NCI-H510A (cell line): ENCODE measurements at regions not wholly inside any gene's neighbourhood (a gene's known extent, or its start where the extent isn't known, plus 50 kb on each side); places are given as distances from the start of the nearest gene placed in this dataset.

ENCODE experiments used
- DNase-seq: peaks from one replicate; lab custom pipeline; 2025; lab: John Stamatoyannopoulos, UW

DNA sequence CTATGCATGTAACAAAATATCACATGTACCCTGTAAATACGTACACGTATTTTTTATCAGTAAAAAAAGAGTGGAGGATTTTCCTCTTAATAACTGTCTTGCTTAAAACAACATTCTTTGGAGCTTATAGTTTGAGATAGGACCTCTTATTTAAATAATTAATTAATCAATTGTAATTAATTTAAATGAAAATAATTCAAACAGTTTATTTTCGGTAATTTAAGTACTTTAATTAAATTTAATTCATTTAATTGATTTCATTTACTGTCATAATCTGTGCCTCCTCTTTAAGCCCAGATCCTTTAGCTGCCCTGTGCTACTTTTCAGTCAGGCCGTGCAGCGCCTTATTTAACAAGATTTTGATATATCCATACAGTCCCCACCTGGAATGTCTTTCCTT is 427.0 kb downstream of the HLX start:
- no peak for DNase-seq

DNA sequence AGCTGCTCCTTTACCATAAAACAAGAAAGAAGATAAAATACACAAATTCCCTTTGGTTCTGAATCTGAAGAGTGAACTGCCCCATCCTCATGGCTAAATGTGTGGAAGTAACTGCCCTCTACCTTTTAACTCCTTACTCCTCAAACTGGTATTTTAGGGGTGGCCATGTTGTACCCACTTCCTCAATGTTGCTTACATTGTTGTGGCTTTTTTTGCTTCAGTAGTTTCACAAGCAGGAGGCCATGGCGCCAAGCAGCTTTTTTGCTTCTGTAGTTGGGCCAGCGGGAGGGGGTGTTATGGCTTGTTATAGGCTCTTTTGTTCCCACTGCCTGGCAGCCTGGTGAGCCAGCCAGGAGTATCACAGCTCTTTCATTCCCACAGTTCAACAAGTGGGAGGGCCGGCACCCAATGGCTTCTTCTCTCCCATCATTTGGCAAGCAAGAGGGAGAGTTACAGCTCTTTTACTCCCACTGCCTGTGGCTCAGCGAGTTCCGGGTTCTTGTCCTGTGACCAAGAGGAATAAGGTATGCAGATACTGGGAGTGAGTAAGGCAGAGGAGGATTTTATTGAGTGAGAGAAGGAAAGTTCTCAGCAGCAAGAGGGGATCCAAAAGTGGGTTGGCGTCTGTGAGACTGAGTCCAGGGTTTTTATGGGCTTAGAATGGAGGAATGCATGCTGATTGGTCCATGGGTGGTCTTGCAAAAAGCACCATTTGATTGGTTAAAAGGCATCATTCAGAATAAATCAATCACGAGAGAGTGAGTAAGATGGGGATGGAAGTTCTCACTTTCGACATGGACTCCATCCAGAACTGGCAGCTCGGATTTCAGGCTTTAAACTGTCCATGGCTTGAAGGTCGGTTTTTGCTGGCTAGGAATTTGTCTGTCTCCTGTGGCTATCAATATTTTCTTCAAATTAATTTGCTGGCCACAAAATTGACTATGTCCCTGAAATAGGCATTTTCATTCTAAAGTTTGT is 429.6 kb downstream of the HLX start:
- DNase-seq: no peak

DNA sequence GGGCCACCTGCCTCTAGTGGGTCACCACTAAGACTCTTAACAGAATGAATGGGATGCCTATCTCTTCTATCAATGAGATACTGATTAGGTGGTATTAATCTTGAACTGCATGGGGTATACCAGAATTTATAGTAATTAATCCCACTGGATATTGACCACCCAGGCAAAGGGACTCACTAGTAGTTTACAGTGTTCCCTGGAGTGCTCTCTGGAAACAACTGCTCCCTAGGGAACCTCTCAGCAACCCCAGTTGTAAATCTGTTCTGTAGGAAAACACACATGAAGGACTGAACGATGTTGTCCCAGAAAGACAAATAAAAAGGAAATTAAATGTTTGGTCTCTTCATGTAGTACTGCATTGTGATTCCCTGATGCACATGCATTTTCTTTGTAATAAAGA is 430.5 kb downstream of the HLX start:
- DNase-seq: no peak

DNA sequence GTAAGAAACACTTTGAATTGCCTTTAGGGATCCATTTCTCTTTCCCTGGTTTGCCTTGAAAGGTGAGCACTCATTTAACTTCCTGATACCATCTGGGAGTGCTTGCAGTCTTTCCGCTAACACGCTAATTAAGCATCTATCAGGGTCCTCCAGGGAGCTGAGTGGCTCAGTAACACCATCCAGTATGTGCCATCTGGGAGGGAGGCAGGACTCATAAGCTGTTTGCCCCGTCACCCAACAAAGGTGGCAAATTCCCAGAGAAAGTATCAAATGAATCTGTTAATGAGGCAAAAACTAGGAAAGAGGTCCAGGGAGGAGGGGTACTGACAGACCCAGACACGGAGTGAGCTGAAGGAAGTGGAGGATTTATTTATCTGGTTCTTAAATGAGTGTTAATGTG is 430.9 kb downstream of the HLX start:
- DNase-seq: no peak

DNA sequence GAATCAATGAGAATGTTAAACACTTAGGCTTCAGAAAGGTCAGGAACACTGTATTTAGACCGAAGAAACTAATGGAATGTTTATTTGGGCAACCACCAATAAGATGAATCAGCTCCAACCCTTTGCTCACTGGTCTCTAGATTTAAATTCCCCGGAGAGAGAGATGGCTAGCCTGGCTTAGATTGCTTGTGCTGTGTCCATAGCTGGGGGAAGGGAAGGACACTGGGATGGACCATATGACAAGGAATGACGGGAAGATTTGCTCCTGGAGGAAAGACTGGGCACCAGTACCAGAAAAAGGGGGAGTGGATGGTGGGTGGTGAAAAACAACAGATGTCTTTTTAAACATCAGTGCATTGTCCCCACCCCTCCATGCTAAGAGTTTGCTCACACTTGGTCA is 426.6 kb downstream of the DUSP10 start:
- DNase-seq: no peak

DNA sequence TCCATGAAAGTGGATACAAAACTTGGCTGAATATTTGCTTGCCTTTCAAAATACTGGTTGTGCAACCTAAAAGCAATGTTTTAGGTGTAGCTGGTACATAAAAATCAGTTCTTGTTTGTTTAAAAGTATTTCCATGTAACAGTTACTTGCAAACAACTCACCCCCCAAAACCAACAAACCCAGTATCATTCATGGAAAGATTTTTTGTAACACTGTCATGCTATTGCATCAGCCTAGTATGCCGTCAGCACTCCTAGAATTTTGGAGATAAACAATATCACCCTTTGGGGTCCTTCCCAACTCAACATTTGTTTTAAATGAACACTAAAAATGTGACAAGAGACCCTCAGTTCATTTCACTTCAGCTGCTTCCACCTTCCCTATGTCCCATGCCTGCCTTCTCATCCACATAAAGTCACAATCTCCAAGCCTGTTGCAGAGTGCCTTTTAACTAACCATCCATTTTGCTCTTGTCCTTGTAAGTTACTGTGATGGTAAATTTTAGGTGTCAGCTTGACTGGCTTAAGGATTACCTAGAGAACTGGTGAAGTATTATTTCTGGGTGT is 425.3 kb downstream of the DUSP10 start:
- DNase-seq: no peak

DNA sequence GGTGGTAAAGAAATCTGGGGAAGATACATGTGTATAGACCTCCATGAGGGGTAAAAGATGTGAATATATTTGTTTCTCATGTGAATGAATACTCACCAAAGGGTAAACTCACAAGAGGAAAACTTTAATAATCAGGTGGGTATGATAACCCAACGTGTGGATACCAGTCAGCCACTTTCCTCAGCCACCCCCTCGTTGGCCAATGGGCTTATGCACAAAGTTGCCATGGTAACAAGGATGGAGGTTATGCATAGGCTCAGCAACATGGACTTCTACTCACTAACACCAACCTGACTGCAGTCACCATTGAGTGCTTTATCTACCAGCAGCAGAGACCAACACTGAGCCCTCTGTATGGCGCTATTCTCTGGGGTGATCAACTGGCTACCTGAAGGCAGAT is 424.4 kb downstream of the DUSP10 start:
- no peak for DNase-seq

DNA sequence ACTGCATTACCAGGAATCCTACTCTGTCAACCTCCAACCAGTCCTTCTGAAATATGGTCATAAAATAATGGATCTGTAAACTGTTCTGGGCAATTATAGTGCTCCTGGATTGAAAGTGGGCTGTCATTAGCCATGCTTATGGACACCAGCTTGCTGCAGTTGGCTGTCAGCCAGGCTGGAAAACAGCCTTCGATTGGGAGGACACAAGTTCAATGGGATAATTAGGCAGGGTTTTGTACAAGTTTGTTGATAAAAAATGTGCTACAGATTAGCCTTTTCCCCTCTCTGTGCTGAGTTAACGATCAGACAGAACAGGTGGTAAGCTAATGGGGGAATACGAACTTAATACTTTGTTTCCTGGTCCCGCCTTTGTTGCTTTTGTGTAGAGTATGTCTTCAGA is 413.9 kb downstream of the DUSP10 start:
- peak; percentile 28 for DNase-seq

DNA sequence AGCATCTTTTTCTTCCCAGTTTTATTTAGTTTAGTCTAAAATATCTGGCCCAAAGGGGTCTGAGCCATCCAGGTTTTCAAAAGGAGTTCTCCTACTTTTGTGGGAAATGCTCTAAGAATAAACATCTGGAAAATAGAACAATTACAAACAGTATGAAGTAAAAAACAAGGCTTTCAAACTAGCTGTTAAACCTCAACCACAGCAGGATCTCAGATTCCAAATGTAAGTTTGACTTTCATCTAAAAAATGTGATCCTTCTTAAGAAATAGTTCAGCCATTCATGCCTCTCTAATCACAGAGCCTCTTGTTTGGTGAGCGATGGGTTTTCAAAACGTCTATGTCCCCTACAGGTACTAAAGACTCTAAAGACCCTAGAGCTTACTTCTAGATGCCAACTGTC is 413.5 kb downstream of the DUSP10 start:
- no peak for DNase-seq

DNA sequence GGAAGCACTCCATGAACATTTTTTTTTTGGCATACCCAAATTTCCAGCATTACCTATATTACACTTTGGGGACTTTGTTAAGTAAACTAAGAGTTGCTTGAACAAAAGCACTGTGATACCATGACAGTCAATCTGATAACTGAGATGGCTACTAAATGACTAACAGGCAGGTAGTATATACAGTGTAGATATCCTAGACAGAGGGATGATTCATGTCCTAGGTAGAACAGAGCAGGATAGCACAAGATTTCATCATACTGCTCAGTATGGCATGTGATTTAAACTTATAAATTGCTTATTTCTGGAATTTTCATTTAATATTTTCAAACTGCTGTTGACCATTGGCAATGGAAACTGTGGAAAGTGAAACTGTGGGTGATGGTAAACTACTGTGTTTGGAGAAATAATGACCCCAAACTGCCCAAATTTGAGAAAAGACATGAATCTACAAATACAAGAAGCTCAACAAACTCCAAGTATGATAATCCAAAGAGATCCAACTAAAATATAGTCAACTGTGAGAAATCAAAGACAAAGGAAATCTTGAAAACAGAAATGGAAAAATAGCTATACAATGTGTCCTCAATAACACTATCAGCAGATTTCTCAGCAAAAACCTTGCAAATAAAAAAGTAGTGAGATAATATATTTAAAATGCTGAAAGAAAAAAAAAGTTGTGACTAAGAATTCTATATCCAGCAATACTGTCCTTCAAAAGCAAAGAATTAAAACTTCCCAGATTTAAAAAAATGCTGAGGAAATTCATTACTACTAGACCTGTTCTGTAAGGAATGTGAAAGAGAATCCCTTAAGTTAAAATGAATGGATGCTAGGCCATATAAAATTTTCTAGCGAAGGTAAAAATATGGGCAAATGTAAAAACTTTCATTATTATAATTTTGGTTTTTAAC is 410.4 kb downstream of the DUSP10 start:
- DNase-seq: no peak

DNA sequence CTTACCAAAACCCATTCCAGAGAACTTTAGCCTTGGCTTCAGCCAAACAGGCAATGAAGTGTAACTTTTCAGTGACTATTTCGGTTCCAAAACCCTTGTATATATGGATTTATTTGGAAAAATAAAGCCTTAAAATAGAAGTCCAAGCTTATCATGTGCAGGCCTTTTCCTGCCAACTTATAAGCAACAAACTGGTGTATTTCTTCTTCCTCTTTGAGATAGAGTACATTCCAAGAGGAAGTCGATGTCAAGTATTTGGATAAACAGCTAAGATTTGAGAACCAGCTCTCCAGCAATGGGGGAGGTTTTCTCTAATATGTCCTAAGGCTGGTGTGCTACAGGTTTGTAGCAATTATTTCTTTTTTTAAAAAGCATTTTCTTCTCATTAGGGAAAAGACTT is 407.8 kb downstream of the DUSP10 start:
- DNase-seq: no peak

DNA sequence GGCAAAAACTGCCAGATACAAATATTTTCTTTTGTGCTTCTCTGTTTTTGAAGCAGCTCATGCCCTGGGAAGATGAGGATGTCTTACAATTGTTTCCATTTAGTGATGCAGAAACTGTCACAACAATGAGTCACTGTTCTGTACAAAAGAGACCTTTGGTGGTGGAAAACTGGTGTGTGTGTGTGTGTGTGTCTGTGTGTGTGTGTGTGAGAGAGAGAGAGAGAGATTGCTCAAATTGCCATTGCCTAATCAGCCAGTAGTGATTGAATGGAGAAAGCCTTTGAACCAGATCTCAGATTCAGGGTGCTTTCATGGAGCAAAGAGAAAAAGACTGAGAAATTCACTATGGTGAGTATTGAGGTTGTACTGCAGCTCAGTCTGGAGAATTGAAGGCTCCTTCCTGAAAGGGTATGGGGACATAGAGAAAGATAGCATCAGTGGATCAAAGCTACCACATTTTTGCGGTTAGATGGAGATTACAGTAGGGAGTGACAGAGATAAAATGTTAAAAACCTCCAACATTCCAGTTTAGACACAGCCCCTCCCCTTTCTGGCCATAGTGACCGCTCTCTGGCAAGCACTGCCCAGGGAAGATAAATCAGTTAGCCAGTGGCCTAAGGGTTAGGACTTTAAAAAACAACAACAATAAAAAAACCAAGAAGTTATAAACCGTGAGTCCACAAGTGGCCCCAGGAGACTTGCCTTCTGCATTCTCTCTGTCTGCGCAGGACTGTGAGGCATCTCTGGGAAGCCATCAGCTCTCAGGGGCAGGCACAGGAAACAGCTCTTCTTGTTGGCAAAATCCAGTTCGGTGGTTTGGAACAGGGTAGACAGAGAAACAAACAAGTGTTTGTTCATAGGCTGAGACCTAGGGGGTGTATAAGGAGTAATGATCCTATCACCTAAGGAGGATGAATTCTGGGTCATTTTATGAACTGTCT is 406.5 kb downstream of the DUSP10 start:
- DNase-seq: no peak

DNA sequence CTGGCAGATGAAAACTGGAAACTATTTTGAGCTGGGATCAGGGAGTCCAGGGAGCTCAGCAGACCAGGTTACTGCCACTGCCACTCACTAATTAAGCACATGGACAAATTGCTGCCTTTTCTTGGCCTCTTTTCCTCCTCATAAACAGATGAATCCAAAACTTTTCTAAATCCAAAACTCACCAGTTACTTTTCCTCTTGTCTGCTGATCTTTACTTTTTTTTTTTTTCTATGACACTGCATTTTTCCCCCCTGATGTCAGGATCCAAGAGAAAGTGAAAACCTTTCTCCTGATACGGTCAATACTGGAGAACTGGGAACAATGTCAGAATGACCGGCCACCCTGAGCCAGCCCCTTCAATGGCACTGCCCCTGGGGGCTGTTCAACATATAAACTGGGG is 405.8 kb downstream of the DUSP10 start:
- no peak for DNase-seq

DNA sequence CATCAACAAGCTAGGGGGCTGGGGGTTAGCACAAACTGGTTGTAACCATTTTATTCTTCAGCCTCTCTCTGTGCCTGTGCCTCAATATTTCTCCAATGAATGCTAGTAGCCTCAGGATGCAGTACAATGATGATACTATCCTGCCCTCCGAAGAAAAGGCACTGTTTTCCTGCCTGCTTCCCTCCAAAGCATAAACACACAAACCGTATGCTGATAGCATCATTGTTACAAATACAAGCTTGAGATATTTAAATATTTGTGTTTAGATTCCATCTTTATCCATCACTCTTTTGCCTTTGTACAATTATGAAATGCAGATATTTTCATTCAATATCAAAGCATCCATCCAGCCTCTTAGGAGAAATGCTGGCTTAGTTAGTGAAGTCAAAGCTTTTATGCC is 404.8 kb downstream of the DUSP10 start:
- DNase-seq: no peak

DNA sequence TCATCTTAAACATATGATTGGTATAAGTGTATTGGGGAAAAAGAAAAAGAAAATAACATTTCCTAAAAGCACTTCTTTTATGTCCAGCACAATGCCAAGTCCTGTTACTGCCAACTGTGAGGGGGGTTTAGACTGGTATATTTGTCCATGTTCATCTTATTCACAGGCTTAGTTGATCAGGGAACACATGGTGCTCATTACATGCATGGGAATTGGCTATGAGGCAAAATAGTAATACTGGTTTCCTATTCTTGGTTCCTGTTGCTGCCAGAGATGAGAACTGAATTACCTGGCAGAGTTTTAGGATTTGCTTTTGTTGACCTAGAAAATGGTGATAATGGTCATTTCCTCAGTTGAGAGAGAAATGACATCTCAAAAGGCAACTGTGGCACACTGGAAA is 398.8 kb downstream of the DUSP10 start:
- no peak for DNase-seq

DNA sequence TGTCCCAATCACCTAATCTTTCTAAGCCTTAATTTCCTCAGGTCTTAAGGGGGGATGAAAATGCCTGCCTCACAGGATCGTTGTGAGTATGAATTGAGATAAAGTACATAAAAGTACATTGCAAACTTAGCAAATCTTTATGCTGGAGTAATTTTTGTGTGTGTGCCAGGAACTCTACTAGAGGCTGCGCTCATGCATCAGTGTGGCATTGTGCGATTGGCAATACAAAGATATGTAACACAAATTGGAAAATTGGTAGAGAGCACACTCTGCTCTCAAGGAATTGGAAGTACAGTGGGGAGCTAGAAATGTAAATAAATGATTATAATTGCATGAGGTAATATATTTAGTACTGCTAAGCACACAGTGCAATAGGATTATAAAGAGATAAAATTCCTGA is 398.3 kb downstream of the DUSP10 start:
- no peak for DNase-seq

DNA sequence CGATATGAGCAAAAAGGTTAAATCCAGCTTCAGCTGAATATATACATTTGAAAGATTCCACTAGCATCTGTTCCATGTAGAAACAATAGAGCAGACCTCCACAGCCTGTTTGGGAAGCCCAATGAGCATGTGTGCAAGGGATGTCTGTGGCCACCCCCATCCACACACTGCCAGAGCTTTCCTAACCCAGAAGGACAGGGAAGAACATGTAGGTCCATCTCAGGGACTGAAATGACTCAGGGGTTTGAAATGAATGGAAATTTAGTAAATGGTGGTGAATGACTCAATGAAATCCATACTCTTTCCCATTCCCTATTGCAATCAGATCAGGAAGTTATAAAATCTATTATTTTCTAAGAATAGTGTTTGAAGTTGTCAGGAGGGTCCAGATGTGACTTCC is 397.2 kb downstream of the DUSP10 start:
- no peak for DNase-seq

DNA sequence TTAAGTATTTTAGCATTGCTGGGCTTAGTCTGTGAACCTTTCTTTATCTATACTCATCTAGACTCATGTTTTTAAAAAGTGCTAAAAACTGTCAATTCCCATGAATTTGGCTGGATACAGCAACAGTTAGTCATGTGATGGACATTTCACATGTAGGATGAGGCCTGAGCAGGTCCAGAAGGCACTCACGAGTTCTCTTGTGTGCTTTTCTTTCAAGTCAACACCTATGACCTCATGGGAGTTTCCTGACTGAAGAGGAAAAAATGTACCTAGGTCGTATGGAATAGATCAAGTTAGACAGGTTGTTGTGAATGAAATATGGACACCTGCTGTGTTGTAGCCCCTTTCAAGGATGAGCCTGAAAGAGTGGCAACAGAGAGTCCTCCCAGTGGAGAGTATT is 394.2 kb downstream of the DUSP10 start:
- DNase-seq: peak; percentile 27

DNA sequence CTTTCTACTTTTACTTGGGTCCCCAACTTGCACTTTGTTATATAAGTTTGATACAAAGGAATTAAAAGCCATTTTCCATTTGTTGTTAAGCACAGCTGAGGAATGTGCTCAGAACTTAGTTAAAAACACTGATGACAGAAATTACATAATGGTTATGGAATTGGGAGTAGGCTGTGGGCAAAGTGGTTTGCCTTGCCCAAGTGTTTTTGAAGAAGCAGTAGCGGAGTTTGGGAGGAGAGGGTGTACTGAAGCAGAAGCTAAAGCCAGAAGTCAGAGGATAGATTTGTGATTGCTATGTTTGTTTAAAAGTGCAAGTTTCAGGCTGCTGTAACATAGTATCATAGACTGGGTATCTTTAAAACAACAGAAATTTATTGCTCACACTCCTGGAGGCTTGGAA is 391.8 kb downstream of the DUSP10 start:
- DNase-seq: no peak

DNA sequence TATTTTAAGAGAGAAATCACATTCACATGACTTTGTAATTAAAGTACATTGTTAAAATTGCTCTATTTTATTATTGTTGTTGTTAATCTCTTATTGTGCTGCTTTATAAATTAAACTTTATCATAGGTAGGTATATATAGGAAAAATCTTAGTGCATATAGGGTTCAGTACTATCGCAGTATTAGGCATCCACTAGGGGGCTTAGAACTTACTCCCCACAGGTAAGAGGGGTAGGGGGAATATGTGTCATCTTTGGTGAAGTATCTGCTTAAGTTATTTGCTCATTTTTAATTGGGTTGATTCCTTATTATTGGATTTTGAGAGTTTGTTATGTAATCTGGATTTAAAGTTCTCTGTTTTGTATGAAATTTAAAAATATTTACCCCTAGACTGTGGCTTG is 385.2 kb downstream of the DUSP10 start:
- no peak for DNase-seq

DNA sequence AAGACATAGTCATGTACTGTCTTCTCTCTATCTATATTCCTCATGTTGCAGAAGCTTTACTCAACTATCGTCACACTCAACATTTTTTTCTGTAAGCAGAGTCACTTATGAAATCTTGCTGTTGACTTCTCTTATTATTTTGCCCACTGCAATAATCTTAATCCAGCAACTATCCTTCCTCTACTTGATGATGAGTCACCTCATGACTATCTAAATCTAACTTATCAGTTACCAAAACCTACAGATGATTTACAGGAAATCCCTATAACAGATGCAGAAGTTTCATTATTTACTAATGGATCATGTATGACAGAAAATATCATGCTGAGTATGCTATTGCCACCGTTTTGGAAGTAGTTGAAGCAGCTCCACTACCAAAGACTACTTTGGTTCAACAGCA is 378.9 kb downstream of the DUSP10 start:
- no peak for DNase-seq
